ENCODE measurements at regions not wholly inside any gene's neighbourhood (a gene's known extent, or its start where the extent isn't known, plus 50 kb on each side); places are given as distances from the start of the nearest gene placed in this dataset.

- TF ChIP-seq CTCF (IDR thresholded peaks at IDR 0.05; ENCODE audit: low read length) (no peak), EZH2 (IDR thresholded peaks at IDR 0.05; ENCODE audit: borderline replicate concordance, low read length) (no peak)
These were observed 492.5 kb upstream of the FLRT2 start for GRCh38 chr14:85037411-85037810.

GRCh38 chr14:85038526-85039352 lies 491.2 kb upstream of the FLRT2 start:
- Histone ChIP-seq H3K36me3 (ENCODE audit: insufficient read depth, low read length) (no peaks in the 10 kb centered on the region), H2AFZ (ENCODE audit: low read length) (no peak overlapping the region), H3F3A (ENCODE audit: insufficient read depth, low read length) (no peaks in the 10 kb centered on the region), H3K27me3 (ENCODE audit: insufficient read depth, low read length) (no peaks in the 10 kb centered on the region), H3K9me2 (ENCODE audit: low read depth, low read length) (no peaks in the 10 kb centered on the region), H3K4me3 (ENCODE audit: low read depth, low read length, poor library complexity, severe bottlenecking) (no peak overlapping the region), H3K4me2 (ENCODE audit: low read length) (no peak overlapping the region), H3K9me3 (ENCODE audit: low read length) (no peaks in the 10 kb centered on the region), H4K20me1 (ENCODE audit: insufficient read depth, low read length) (no peaks in the 10 kb centered on the region), H3K9ac (ENCODE audit: low read length) (no peak overlapping the region), H3K27ac (ENCODE audit: low read depth, low read length, poor library complexity, severe bottlenecking) (no peak overlapping the region), H3K79me2 (ENCODE audit: insufficient read depth, low read length) (no peaks in the 10 kb centered on the region), H3K4me1 (ENCODE audit: insufficient read depth, low read length, severe bottlenecking) (no peaks in the 10 kb centered on the region)
- TF ChIP-seq EZH2 (IDR thresholded peaks at IDR 0.05; ENCODE audit: borderline replicate concordance, low read length) (no peak), CTCF (IDR thresholded peaks at IDR 0.05; ENCODE audit: low read length) (no peak)

More at GRCh38 chr14:85037411-85037810, 492.5 kb upstream of the FLRT2 start:
- H3K79me2 ChIP-seq (ENCODE audit: insufficient read depth, low read length): no peaks in the 10 kb centered on the region
- H3K27ac ChIP-seq (ENCODE audit: low read depth, low read length, poor library complexity, severe bottlenecking): no peak overlapping the region
- no peaks in the 10 kb centered on the region for H3K36me3 ChIP-seq (ENCODE audit: insufficient read depth, low read length)
- no peaks in the 10 kb centered on the region for H3K4me1 ChIP-seq (ENCODE audit: insufficient read depth, low read length, severe bottlenecking)
- H3K27me3 ChIP-seq (ENCODE audit: insufficient read depth, low read length): no peaks in the 10 kb centered on the region
- no peak overlapping the region for H3K4me2 ChIP-seq (ENCODE audit: low read length)
- H3K9me2 ChIP-seq (ENCODE audit: low read depth, low read length): no peaks in the 10 kb centered on the region
- no peaks in the 10 kb centered on the region for H3F3A ChIP-seq (ENCODE audit: insufficient read depth, low read length)
- no peak overlapping the region for H3K4me3 ChIP-seq (ENCODE audit: low read depth, low read length, poor library complexity, severe bottlenecking)
- no peaks in the 10 kb centered on the region for H4K20me1 ChIP-seq (ENCODE audit: insufficient read depth, low read length)
- H3K9ac ChIP-seq (ENCODE audit: low read length): no peak overlapping the region
- H3K9me3 ChIP-seq (ENCODE audit: low read length): no peaks in the 10 kb centered on the region
- no peak overlapping the region for H2AFZ ChIP-seq (ENCODE audit: low read length)

GRCh38 chr14:85039353-85039626 lies 490.7 kb upstream of the FLRT2 start:
- Histone ChIP-seq H3K4me2 (ENCODE audit: low read length) (no peak overlapping the region), H3K27ac (ENCODE audit: low read depth, low read length, poor library complexity, severe bottlenecking) (no peak overlapping the region), H3K27me3 (ENCODE audit: insufficient read depth, low read length) (no peaks in the 10 kb centered on the region), H3K9me2 (ENCODE audit: low read depth, low read length) (no peaks in the 10 kb centered on the region), H3F3A (ENCODE audit: insufficient read depth, low read length) (no peaks in the 10 kb centered on the region), H3K4me3 (ENCODE audit: low read depth, low read length, poor library complexity, severe bottlenecking) (no peak overlapping the region), H4K20me1 (ENCODE audit: insufficient read depth, low read length) (no peaks in the 10 kb centered on the region), H3K9me3 (ENCODE audit: low read length) (no peaks in the 10 kb centered on the region), H3K36me3 (ENCODE audit: insufficient read depth, low read length) (no peaks in the 10 kb centered on the region), H3K79me2 (ENCODE audit: insufficient read depth, low read length) (no peaks in the 10 kb centered on the region), H2AFZ (ENCODE audit: low read length) (no peak overlapping the region), H3K4me1 (ENCODE audit: insufficient read depth, low read length, severe bottlenecking) (no peaks in the 10 kb centered on the region), H3K9ac (ENCODE audit: low read length) (no peak overlapping the region)
- TF ChIP-seq CTCF (IDR thresholded peaks at IDR 0.05; ENCODE audit: low read length) (no peak), EZH2 (IDR thresholded peaks at IDR 0.05; ENCODE audit: borderline replicate concordance, low read length) (no peak)
